ENCODE measurements at regions not wholly inside any gene's neighbourhood (a gene's known extent, or its start where the extent isn't known, plus 50 kb on each side); places are given as distances from the start of the nearest gene placed in this dataset.

GRCh38 chr1:3981261-3981660 lies 81.2 kb upstream of the C1orf174 start:
- TF ChIP-seq EGR1 (IDR thresholded peaks at IDR 0.05; ENCODE audit: low read depth in 2 of 2) (no peak), GABPA (IDR thresholded peaks at IDR 0.05 in 1 of 2, conservative IDR thresholded peaks at IDR 0.05 in 1 of 2) (no peak), ATF3 (IDR thresholded peaks at IDR 0.05) (no peak), TAF1 (conservative IDR thresholded peaks at IDR 0.05) (no peak), RXRA (IDR thresholded peaks at IDR 0.05) (no peak), REST (IDR thresholded peaks at IDR 0.05) (no peak), YY1 (IDR thresholded peaks at IDR 0.05) (no peak), MAX (IDR thresholded peaks at IDR 0.05) (no peak), NR2F2 (IDR thresholded peaks at IDR 0.05) (no peak), JUND (IDR thresholded peaks at IDR 0.05) (no peak), FOXA2 (IDR thresholded peaks at IDR 0.05) (no peak), HNF4A (conservative IDR thresholded peaks at IDR 0.05) (no peak), SP1 (IDR thresholded peaks at IDR 0.05) (no peak)
- 59% methylated on average over 5 of the region's 5 CpGs for WGBS
- Histone ChIP-seq H3K9me3 (ENCODE audit: control insufficient read depth in 4 of 4, low read length in 3 of 4) (no peaks in the 10 kb centered on the region), H3K27me3 (ENCODE audit: control insufficient read depth in 4 of 4, insufficient read depth in 4 of 4, low read length in 3 of 4) (no peaks in the 10 kb centered on the region), H3K27ac (ENCODE audit: low read depth in 1 of 2, low read length in 2 of 2) (no peak overlapping the region), H3K4me1 (ENCODE audit: control insufficient read depth in 4 of 4, insufficient read depth in 4 of 4, low read length in 3 of 4) (no peaks in the 10 kb centered on the region), H3K9ac (ENCODE audit: low read depth in 1 of 2, low read length in 2 of 2) (no peak overlapping the region), H3K36me3 (ENCODE audit: control insufficient read depth in 4 of 4, insufficient read depth in 3 of 4, low read depth in 1 of 4, low read length in 3 of 4) (no peaks in the 10 kb centered on the region), H3K4me3 (ENCODE audit: low read depth in 1 of 3, low read length in 3 of 3) (no peak overlapping the region)
- DNase-seq (ENCODE audit: low spot score): no peak

- TF ChIP-seq YY1 (IDR thresholded peaks at IDR 0.05) (no peak), CTCF (IDR thresholded peaks at IDR 0.05; ENCODE audit: low read depth, low read length, missing input control) (no peak), FOXA2 (IDR thresholded peaks at IDR 0.05) (no peak), SP1 (IDR thresholded peaks at IDR 0.05) (no peak), RXRA (IDR thresholded peaks at IDR 0.05) (no peak), EGR1 (IDR thresholded peaks at IDR 0.05; ENCODE audit: low read depth in 2 of 2) (no peak), HNF4G (IDR thresholded peaks at IDR 0.05) (no peak), HNF4A (conservative IDR thresholded peaks at IDR 0.05) (no peak), REST (IDR thresholded peaks at IDR 0.05) (no peak), MAX (IDR thresholded peaks at IDR 0.05) (no peak), GABPA (IDR thresholded peaks at IDR 0.05 in 1 of 2, conservative IDR thresholded peaks at IDR 0.05 in 1 of 2) (no peak), TAF1 (conservative IDR thresholded peaks at IDR 0.05) (no peak), ZBTB33 (IDR thresholded peaks at IDR 0.05) (no peak), ATF3 (IDR thresholded peaks at IDR 0.05) (no peak), FOXA1 (IDR thresholded peaks at IDR 0.05) (no peak), NR2F2 (IDR thresholded peaks at IDR 0.05) (no peak), JUND (IDR thresholded peaks at IDR 0.05) (no peak), RAD21 (IDR thresholded peaks at IDR 0.05) (no peak)
- DNase-seq (ENCODE audit: low spot score): no peak
- 63% methylated on average over 12 of the region's 12 CpGs for WGBS
Measured at GRCh38 chr1:3981746-3982505, 81.9 kb upstream of the C1orf174 start.

More at GRCh38 chr1:3981746-3982505, 81.9 kb upstream of the C1orf174 start:
- no peak overlapping the region for H3K4me3 ChIP-seq (ENCODE audit: low read depth in 1 of 3, low read length in 3 of 3)
- H3K9ac ChIP-seq (ENCODE audit: low read depth in 1 of 2, low read length in 2 of 2): no peak overlapping the region
- H3K9me3 ChIP-seq (ENCODE audit: control insufficient read depth in 4 of 4, low read length in 3 of 4): no peaks in the 10 kb centered on the region
- H3K4me1 ChIP-seq (ENCODE audit: control insufficient read depth in 4 of 4, insufficient read depth in 4 of 4, low read length in 3 of 4): no peaks in the 10 kb centered on the region
- H3K27me3 ChIP-seq (ENCODE audit: control insufficient read depth in 4 of 4, insufficient read depth in 4 of 4, low read length in 3 of 4): no peaks in the 10 kb centered on the region
- H3K36me3 ChIP-seq (ENCODE audit: control insufficient read depth in 4 of 4, insufficient read depth in 3 of 4, low read depth in 1 of 4, low read length in 3 of 4): no peaks in the 10 kb centered on the region
- H3K27ac ChIP-seq (ENCODE audit: low read depth in 1 of 2, low read length in 2 of 2): no peak overlapping the region
